NT2/D1 (cell line): ENCODE measurements at regions not wholly inside any gene's neighbourhood (a gene's known extent, or its start where the extent isn't known, plus 50 kb on each side); places are given as distances from the start of the nearest gene placed in this dataset.

Experiments used
- DNase-seq: peaks from one replicate; pipeline ENCODE4 v3.0.0-alpha.2; 2011; ENCODE audit warnings: low read depth, low spot score
- H3K27me3 ChIP-seq: 2 replicates; pipeline ENCODE4 v1.6.0; 2011; ENCODE audit warnings: mild to moderate bottlenecking; ENCODE audit not compliant: insufficient read length, insufficient read depth
- H3K36me3 ChIP-seq: 2 replicates; pipeline ENCODE4 v1.6.1; 2011; ENCODE audit warnings: mild to moderate bottlenecking, low read length, mixed read lengths; ENCODE audit not compliant: insufficient read depth, insufficient read length
- H3K4me1 ChIP-seq: 2 replicates; pipeline ENCODE4 v1.5.1; 2011; ENCODE audit not compliant: insufficient read depth, insufficient read length
- H3K4me3 ChIP-seq: 2 replicates; pipeline ENCODE4 v1.5.1; 2011; ENCODE audit warnings: low read depth; ENCODE audit not compliant: insufficient read length
- H3K9ac ChIP-seq: 2 replicates; pipeline ENCODE4 v1.6.0; 2011; ENCODE audit warnings: low read depth; ENCODE audit not compliant: insufficient read length
- H3K9me3 ChIP-seq: 2 replicates; pipeline ENCODE4 v1.5.1; 2011; ENCODE audit warnings: mild to moderate bottlenecking, low read length; ENCODE audit not compliant: insufficient read depth
- SUZ12 ChIP-seq: IDR thresholded peaks from 2 replicates; pipeline ENCODE4 v1.6.1; 2011; ENCODE audit not compliant: insufficient read length, insufficient read depth; ENCODE audit errors: extremely low read depth
- YY1 ChIP-seq: IDR thresholded peaks from 2 replicates; pipeline ENCODE4 v1.6.1; 2011; ENCODE audit not compliant: insufficient read length, insufficient read depth
- ZNF274 ChIP-seq: IDR thresholded peaks from 2 replicates; pipeline ENCODE4 v1.6.1; 2011; ENCODE audit warnings: mild to moderate bottlenecking, low read depth, low read length

- no peaks in the 10 kb centered on the region for H3K9me3 ChIP-seq
- no peaks in the 10 kb centered on the region for H3K36me3 ChIP-seq
- DNase-seq, result no peak
- no peaks in the 10 kb centered on the region for H3K4me1 ChIP-seq
- no peaks in the 10 kb centered on the region for H3K27me3 ChIP-seq
- TF ChIP-seq ZNF274 (no peak), YY1 (no peak)
- H3K4me3 ChIP-seq, result no peak overlapping the region
- no peak overlapping the region for H3K9ac ChIP-seq
These were observed 130.8 kb upstream of the KRR1 start for GRCh38 chr12:75642226-75642625.

- Histone ChIP-seq H3K36me3 (no peaks in the 10 kb centered on the region), H3K9me3 (no peaks in the 10 kb centered on the region), H3K27me3 (no peaks in the 10 kb centered on the region), H3K4me1 (no peaks in the 10 kb centered on the region), H3K9ac (no peak overlapping the region), H3K4me3 (no peak overlapping the region)
- no peak for TF ChIP-seq ZNF274
- no peak for TF ChIP-seq SUZ12
- TF ChIP-seq YY1, result no peak
- no peak for DNase-seq
These were observed 129.8 kb upstream of the KRR1 start for GRCh38 chr12:75641031-75641780.

DNA sequence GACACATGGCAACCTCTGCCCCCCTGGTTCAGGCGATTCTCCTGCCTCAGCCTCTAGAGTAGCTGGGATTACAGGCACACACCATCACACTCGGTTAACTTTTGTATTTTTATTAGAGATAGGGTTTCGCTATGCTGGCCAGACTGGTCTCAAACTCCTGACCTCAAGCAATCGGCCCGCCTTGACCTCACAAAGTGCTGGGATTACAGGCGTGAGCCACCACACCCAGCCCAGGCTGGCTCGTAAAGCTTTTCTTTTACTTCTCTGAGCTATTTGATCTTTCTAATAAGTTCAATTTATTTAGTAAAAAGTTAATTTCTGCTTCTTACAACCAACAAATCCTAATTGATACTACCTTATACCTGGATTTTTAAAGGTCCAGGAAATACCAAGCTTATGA lies 127.4 kb upstream of the KRR1 start:
- TF ChIP-seq YY1, result no peak
- TF ChIP-seq ZNF274, result no peak
- no peak for TF ChIP-seq SUZ12
- Histone ChIP-seq H3K36me3 (no peaks in the 10 kb centered on the region), H3K4me1 (peaks cover 3% of the 10 kb centered on the region), H3K27me3 (no peaks in the 10 kb centered on the region), H3K9ac (no peak overlapping the region), H3K9me3 (no peaks in the 10 kb centered on the region), H3K4me3 (no peak overlapping the region)
- no peak for DNase-seq

GRCh38 chr12:75636607-75637006 lies 125.2 kb upstream of the KRR1 start:
- Histone ChIP-seq H3K4me1 (peaks cover 3% of the 10 kb centered on the region), H3K9me3 (no peaks in the 10 kb centered on the region), H3K36me3 (no peaks in the 10 kb centered on the region), H3K4me3 (no peak overlapping the region), H3K27me3 (no peaks in the 10 kb centered on the region), H3K9ac (no peak overlapping the region)
- TF ChIP-seq ZNF274, result no peak
- no peak for TF ChIP-seq YY1
- no peak for TF ChIP-seq SUZ12
- no peak for DNase-seq

- no peak overlapping the region for H3K9ac ChIP-seq
- peaks cover 3% of the 10 kb centered on the region for H3K4me1 ChIP-seq
- no peaks in the 10 kb centered on the region for H3K9me3 ChIP-seq
- DNase-seq, result no peak
- no peak for TF ChIP-seq YY1
- TF ChIP-seq SUZ12, result no peak
- TF ChIP-seq ZNF274, result no peak
- no peaks in the 10 kb centered on the region for H3K36me3 ChIP-seq
- no peak overlapping the region for H3K4me3 ChIP-seq
- H3K27me3 ChIP-seq, result no peaks in the 10 kb centered on the region
These were observed 124.4 kb upstream of the KRR1 start for GRCh38 chr12:75635606-75636444.

- Histone ChIP-seq H3K9ac (no peak overlapping the region), H3K4me3 (no peak overlapping the region), H3K9me3 (peaks cover 8% of the 10 kb centered on the region; the same call in 1 of the 2 replicates), H3K4me1 (peaks cover 3% of the 10 kb centered on the region), H3K27me3 (no peaks in the 10 kb centered on the region), H3K36me3 (no peaks in the 10 kb centered on the region)
- TF ChIP-seq ZNF274 (no peak), SUZ12 (no peak), YY1 (no peak)
- no peak for DNase-seq
These were observed 123.1 kb upstream of the KRR1 start for GRCh38 chr12:75634244-75635222.

DNA sequence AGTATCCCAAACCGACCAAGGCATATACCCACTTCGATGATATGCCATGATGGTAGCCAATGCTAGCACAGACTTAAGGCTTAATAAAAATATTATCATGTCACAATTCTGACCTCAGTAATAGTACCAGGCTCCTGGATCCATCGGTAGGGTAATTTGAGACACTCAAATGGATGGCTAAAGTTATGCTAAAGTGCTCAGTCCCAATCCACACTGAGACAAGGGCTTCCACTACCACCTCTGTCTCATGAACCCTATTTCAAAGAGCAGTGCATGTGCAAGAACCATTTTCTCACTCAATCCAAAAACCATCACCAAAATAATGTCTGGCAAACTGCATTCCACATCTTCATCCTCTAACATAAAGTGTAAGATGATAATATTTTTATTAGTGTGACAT lies 122.4 kb upstream of the KRR1 start:
- TF ChIP-seq ZNF274 (no peak), YY1 (no peak), SUZ12 (no peak)
- Histone ChIP-seq H3K9me3 (peaks cover 8% of the 10 kb centered on the region; the same call in 1 of the 2 replicates), H3K27me3 (no peaks in the 10 kb centered on the region), H3K9ac (no peak overlapping the region), H3K4me3 (no peak overlapping the region), H3K36me3 (no peaks in the 10 kb centered on the region), H3K4me1 (peaks cover 3% of the 10 kb centered on the region)
- DNase-seq, result no peak
